GM18520 (cell line): ENCODE measurements at regions not wholly inside any gene's neighbourhood (a gene's known extent, or its start where the extent isn't known, plus 50 kb on each side); places are given as distances from the start of the nearest gene placed in this dataset.
"Not testable (repeated sequence)": the region's sequence is repeated elsewhere in the genome, so short reads cannot be mapped to it uniquely, and the experiment has no call there.

Experiments
- ATAC-seq: cut with Tn5 transposase; IDR thresholded peaks from one replicate; pipeline ENCODE4 v1.9.1; 2021; ENCODE audit not compliant: unreplicated experiment

DNA sequence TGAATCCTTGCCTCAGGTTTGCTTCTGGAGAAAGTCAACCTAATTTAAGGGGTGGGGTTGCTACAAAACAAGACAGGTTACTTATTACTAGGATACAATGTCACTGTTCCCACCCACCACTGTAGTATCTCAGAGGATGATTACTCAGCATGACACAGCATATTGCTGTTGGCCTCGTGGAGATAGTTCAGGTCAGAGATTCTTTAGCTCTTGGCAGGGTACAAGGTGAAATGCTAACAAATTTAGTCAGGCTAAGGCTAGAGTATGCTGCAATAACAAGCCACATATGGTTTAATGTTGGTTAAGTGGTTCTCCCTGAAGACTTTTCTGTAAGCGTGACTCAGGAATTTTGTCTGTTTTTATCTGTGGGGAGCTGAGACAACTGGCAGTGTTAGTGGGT is 161.8 kb downstream of the EDEM1 start:
- no peak for ATAC-seq

DNA sequence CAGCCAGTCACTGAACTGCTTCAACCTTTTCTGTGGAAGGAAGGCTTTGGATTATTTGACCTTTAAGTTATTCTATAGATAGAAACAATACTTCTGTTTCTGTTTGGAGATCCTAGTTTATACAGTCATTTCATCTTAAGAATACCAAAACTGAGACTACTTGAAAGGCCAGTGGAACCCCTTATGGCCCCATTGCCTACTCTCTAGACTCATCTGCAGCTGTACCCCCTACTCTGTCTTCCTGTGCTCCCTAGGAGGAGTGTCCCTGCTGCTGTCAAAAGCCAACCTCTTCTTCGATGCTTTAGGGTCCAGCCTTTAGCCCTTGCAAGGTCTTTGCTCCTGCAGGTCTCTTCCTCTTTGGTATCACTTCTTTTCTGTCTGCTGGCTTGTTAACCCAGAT is 169.6 kb downstream of the EDEM1 start:
- no peak for ATAC-seq

DNA sequence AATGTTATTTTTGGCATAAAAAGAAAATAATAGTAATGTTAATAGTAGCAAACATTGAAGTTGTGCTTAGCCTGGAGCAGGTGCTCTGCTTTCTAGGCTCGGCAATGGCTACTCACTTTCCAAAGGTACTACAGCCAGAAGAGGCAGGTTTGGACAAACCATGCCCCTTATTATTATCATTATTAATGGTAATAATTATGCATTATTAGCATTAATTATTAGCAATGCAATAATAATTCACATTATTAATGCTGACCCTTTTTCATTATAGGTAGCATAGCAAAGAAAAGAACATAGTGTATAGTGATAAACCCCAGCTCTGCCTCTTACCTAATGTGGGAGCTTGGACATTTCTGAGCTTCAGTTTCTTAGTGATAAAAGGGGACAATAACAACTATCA is 171.4 kb downstream of the EDEM1 start:
- no peak for ATAC-seq

DNA sequence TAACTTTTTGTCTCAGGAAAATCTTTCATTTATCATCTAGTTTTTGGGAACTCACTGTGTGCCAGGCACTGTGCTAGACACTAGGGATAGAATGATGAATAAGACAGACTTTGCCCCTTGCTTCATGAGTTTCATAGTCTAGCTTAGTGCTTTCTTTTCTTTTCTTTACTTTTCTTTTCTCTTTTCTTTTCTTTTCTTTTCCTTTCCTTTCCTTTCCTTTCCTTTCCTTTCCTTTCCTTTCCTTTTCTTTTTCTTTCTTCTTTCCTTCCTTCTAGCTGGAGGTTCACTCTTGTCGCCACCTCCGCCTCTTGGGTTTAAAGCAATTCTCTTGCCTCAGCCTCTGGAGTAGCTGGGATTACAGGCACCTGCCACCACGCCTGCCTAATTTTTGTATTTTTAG is 172.9 kb downstream of the EDEM1 start:
- no peak for ATAC-seq

DNA sequence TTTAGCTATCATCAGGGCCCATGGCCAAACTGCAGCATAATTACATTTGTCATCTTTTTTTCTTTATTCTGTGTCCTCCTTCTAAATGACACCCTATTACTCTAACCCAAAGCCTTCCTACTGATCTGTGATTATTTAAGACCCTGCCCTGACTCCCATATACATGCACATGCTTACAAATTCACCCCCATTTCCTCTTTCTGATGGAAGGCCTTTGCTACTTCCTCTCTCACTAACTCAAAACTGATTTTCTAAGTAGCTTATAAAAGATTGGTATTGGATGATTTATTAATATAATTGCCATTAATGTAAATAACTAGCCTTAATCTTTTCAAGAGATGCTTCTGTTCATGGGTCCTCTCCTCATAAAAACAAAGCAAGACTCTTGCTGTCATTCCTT is 179.2 kb downstream of the EDEM1 start:
- ATAC-seq, result no peak

DNA sequence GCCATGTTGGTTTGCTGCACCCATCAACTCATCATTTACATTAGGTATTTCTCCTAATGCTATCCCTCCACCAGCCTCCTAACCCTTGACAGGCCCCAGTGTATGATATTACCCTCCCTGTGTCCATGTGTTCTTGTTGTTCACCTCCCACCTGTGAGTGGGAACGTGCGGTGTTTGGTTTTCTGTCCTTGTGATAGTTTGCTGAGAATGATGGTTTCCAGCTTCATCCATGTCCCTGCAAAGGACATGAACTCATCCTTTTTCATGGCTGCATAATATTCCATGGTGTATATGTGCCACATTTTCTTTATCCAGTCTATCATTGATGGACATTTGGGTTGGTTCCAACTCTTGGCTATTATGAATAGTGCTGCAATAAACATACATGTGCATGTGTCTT is 184.0 kb downstream of the EDEM1 start:
- not testable (repeated sequence) for ATAC-seq

DNA sequence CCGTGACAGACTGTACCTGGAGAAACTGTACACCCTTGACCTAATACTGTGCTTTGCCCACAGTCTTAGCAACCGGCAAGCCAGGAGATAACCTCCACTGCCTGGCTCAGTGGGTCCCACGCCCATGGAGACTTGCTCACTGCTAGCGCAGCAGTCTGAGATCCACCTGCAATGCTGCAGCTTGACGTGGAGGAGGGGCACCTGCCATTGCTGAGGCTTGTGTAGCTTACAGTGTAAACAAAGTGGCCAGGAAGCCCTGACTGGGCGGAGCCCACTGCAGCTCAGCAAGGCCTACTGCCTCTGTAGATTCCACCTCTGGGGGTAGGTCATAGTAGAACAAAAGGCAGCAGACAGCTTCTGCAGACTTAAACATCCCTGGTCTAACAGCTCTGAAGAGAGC is 189.3 kb downstream of the EDEM1 start:
- ATAC-seq, result no peak

DNA sequence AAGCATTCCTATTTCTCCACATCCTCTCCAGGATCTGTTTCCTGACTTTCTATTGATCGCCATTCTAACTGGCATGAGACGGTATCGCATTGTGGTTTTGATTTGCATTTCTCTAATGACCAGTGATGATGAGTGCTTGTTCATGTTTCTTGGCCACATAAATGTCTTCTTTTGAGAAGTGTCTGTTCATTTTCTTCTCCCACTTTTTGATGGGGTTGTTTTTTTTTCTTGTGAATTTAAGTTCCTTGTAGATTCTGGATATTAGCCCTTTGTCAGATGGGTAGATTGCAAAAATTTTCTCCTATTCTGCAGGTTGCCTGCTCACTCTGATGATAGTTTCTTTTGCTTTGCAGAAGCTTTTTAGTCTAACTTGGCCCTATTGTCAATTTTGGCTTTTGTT is 191.8 kb downstream of the EDEM1 start:
- not testable (repeated sequence) for ATAC-seq

DNA sequence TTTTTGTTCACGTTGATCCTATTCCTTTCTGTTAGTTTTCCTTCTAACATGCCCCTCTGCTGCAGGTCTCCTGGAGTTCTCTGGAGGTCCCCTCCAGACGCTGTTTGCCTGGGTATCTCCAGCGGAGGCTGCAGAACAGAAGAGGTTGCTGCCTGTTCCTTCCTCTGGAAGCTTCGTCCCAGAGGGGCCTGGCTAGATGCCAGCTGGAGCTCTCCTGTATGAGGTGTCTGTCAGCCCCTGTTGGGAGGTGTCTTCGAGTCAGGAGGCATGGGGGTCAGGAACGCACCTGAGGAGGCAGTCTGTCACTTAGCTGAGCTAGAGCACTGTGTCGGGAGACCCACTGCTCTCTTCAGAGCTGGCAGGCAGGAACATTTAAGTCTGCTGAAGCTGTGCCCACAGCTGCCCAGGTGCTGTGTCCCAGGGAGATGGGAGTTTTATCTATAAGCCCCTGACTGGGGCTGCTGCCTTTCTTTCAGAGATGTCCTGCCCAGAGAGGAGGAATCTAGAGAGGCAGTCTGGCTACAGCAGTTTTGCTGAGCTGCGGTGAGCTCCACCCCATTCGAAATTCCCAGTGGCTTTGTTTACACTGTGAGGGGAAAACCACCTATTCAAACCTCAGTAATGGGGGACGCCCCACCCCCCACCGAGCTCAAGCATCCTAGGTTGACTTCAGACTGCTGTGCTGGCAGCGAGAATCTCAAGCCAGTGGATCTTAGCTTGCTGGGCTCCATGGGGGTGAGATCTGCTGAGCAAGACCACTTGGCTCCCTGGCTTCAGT is 196.2 kb downstream of the EDEM1 start:
- not testable (repeated sequence) for ATAC-seq

DNA sequence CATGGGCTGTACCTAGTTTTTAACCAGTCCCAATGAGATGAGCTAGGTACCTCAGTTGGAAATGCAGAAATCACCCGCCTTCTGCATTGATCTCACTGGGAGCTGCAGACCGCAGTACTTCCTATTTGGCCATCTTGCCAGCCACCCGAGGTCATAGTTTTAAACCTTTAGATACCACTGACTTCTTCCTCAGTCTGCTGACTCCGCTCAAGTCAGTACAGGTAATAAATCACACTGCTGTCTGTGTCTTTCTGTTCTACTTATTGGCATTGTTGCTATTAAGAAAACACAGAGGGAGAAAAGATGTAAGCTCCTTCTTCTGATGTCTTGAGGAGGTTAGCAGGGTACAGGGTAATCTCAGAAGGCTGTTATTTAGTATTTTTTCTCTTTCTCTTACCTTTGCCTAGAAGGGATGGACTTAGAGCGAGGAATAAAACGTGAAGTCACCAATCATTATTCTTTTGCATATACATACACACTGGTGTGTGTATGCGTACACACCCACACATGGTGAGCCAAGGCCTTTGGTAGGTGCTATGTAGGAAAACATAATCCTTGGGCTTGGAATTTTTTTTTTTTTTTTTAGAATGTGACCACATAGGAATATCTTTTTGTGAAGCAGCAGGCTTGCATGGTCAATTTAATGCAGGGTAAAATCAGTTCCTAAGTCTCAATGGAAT is 197.2 kb downstream of the EDEM1 start:
- ATAC-seq, result no peak

DNA sequence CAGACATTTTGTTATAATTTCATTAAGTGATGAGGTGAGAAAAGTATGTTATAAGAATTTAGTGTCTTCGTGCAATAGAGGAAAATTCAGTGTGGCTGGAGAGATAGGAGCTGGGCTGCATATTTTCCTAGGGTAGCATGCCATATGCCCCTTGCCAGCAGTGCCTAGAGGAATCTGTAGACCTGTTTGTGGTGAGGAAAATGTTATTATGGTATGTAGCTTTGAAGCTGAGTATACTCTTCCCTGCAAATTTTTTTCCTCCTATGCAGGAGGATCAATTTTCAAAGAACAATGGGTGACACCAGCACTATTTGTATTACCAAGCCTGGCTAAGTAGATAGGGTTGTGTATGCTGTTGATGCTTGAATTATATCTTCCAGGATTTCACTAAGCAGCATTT is 200.6 kb downstream of the EDEM1 start:
- no peak for ATAC-seq

DNA sequence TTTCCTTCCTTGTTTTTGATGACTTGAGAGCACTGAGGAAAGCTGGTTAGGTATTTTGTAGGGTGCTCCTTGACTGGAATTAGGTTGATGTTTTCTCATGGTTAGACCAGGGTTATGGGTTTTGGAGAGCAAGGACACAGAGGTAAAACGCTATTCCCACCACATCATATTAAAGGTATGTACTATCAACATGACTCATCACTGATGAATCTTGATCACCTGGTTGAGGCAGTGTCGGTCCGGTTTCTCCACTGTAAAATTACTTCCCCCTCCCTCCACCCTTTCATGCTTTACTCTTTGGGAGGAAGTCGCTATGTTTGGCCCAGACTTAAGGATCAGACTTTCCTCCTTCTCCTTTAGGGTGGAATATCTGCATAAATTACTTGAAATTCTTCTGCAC is 201.6 kb downstream of the EDEM1 start:
- no peak for ATAC-seq

DNA sequence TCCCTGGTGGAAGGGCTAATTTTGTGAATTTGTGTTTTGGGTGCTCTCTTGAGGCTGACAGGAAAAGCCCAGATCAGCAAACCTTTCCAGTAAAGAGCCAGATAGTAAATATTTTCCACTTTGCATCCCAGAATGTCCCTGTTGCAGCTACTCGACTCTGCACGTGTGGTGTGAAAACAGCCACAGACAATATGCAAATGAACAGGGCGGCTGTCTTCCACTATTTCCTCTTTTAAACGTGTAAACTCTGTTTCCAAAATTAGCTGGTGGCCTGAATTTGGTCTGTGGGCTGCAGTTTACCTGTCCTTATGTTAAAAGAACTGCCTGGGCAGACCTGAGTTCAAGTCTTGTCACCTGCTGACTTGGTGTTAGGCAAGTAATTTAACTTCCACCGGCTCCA is 202.7 kb downstream of the EDEM1 start:
- no peak for ATAC-seq

DNA sequence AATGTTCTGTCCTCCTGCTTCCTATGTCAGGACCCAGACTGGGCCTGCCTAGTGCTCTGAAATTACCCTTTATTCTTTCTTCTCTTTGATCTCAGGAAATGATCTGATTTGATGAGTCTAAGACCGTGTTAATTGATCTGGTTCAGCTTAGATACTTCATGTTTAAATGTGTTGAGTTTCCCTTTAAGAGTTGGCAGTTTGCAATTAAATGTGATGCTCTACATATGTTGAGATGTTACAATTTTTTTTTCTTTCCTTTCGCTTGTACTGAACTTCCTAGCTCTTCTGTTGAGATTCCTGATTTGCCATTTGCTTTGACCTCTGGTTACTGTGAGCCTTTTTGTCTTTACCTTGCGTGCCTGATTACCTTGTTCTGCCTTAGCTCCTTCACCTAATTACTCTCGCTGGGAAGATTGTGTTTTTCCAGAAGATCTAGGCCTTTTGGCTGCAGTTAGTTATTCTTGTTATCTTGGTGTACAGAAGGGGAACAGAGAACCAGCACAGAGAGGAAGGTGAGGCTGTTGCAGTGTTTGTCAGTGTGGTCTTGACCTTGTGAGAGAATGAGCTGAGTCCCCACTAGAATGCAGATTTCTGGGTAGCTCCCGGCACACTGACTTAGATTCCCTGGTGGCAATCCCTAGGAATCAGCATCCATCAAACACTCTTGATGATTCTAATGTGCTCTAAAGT is 203.6 kb downstream of the EDEM1 start:
- no peak for ATAC-seq

DNA sequence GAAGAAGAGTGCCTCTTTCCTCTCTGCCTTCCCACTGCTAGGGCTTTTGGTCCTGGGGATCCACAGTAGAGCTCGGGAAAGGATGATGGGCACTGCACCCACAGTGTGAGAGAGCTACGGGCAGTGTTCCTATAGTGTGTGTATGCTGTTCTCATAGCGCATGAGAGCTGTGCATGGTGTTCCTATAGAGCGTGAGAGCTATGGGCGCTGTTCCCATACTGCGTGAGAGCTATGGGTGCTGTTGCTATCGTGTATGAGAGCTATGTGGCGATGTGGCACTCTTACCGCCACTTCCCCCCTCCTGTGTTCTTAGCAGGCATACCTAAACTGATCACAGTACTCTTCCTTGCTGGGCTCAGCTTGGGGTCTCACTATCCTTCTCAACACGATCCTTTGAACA is 213.5 kb downstream of the EDEM1 start:
- ATAC-seq, result no peak

DNA sequence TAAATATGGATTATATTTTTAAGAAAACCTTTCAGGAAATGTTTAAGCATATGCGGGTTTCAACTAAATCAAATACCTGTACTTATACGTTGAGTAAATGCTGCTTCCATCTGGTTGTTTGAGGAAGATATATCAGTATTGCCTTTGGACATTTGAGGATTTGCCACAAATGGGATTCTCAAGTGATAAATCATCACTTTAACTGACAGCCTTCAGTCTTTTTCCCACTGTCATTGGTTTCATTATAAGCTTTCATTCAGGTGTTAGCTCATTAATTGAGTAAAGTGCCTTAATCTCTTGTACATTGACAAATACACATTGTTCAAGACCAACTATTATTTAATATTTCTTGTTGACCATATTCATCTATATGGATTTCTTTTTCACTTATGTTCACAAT is 217.2 kb downstream of the EDEM1 start:
- no peak for ATAC-seq

DNA sequence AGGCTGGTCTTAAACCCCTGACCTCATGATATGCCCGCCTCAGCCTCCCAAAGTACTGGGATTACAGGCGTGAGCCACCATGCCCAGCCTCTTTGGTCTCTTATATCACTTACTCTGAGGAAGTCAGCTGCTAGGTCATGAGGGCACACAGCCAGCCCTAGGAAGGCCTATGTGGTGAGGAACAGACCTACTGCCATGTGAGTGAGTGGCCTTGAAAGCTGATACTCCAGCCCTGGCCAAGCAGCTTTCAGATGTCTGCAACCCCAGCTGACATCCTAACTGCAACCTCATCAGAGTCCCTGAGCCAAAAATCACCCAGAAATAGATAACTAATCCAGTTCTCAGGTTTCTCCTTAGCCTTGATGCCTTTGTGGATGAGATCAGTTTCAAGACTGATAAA is 224.3 kb downstream of the EDEM1 start:
- ATAC-seq, result no peak

DNA sequence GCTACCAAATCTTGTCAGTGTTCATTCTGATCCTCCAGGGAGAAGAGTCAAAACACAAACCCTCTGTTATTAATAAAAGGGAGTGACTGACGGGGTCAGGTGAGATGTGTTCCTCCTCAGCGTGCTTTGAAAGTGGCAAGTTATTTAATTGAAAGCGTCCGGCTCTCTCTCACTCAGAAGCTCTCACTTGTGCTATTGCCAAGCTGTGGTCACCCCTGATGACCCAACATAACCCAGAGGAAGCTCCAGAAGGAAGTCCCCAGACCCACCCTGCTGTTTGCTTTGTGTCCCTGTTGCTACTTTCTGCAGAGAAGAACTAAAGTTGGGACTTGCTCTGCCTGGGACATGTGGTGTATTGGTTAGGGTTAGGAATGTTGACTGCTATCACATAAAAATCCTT is 235.6 kb downstream of the EDEM1 start:
- no peak for ATAC-seq

DNA sequence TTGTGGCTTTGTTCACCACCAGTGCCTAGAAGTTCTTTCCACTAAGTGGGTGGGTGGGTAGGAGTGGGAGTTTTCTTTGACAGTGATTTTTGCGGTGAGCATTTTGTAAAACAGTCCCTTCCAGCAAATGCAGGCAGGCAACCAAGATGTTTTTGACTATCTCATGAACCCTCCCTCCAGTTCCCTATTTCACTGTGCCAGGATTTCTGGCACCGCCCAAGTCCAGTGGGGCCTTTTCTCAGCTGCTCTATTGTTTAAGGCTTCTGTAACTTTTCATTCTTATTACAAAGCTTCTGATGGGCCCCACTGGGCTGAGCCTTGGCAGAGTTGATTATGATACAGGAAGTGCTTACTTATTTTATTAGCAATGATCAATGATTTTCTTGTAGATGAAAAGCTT is 236.0 kb downstream of the EDEM1 start:
- ATAC-seq, result no peak

DNA sequence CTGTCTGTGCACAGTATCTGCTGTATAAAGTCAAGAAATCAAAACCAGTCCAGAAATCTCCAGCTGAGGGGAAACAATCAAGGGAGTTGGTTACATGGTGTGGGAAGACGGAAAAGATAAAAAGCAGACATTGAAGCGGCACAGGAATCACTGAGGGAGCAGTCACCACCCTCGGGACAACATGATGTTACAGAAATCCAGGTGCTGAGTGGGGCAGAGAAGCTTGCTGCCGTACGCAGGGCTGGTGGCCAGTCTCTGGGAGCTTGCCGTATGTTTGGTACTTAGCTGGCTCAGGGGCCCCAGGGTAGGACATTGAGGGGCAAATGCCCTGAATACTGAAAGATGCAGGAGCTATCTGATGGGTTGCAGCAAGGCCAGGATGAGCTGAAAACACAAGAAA is 237.9 kb downstream of the EDEM1 start:
- ATAC-seq, result no peak

DNA sequence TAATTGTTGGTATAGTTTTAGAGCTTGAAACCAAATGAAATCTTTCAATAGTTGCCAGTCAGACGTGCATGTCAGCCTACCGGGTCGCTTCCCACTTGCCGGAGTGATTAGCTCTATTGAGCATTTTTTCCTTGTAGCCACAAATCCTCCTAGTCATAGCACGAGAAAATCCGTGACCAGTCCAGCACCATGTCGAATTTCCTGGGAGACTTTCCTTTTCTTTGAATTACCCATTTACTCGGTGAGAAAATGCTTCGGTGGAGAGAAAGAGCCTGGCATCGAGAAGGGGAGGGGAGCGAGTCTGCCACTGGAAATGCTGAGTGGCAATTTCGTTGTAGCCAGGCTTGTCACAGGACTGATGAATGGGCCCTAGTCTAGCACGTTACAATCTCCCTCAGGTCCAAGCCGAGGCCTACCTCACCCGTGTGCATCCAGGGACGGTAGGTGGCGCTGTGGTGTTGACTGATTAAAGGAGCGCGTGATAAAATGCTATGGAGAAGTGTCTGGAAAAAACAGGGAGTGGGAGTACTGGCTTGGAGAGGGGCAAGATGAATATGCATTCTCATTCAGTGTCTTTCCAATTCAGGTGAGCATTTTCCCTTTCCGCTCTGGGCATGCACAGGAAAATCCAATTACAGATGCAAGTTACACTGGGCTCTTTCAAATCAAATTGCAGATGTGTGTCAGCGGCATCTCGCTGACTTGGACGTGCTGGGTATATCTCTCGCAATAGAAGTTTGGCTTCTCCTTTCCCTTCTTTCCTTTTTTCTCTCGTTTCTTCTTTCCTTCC is 238.8 kb downstream of the EDEM1 start:
- no peak for ATAC-seq
